ENCODE measurements at regions not wholly inside any gene's neighbourhood (a gene's known extent, or its start where the extent isn't known, plus 50 kb on each side); places are given as distances from the start of the nearest gene placed in this dataset.

GRCh38 chr9:106657926-106658325, 205.0 kb upstream of the ZNF462 start:
- no peak for DNase-seq (ENCODE audit: low read depth)

- DNase-seq (ENCODE audit: low read depth), result no peak
Measured at GRCh38 chr9:106668534-106668933, 194.4 kb upstream of the ZNF462 start.

- no peak for DNase-seq (ENCODE audit: low read depth)
Measured at GRCh38 chr9:106669835-106670234, 193.1 kb upstream of the ZNF462 start.

- no peak for DNase-seq (ENCODE audit: low read depth)
Measured at GRCh38 chr9:106670418-106670817, 192.5 kb upstream of the ZNF462 start.

GRCh38 chr9:106675780-106676179, 187.2 kb upstream of the ZNF462 start:
- no peak for DNase-seq (ENCODE audit: low read depth)

GRCh38 chr9:106677374-106677773, 185.6 kb upstream of the ZNF462 start:
- DNase-seq (ENCODE audit: low read depth), result no peak

- no peak for DNase-seq (ENCODE audit: low read depth)
Measured at GRCh38 chr9:106677830-106678229, 185.1 kb upstream of the ZNF462 start.

GRCh38 chr9:106678273-106678672, 184.7 kb upstream of the ZNF462 start:
- no peak for DNase-seq (ENCODE audit: low read depth)

- DNase-seq (ENCODE audit: low read depth), result no peak
Measured at GRCh38 chr9:106682420-106682819, 180.5 kb upstream of the ZNF462 start.

- no peak for DNase-seq (ENCODE audit: low read depth)
Measured at GRCh38 chr9:106683454-106683853, 179.5 kb upstream of the ZNF462 start.

- DNase-seq (ENCODE audit: low read depth), result no peak
Measured at GRCh38 chr9:106684940-106685695, 177.8 kb upstream of the ZNF462 start.

- no peak for DNase-seq (ENCODE audit: low read depth)
Measured at GRCh38 chr9:106689089-106689488, 173.9 kb upstream of the ZNF462 start.

- DNase-seq (ENCODE audit: low read depth), result no peak
Measured at GRCh38 chr9:106691627-106692026, 171.3 kb upstream of the ZNF462 start.

- no peak for DNase-seq (ENCODE audit: low read depth)
Measured at GRCh38 chr9:106693558-106693957, 169.4 kb upstream of the ZNF462 start.

GRCh38 chr9:106696804-106697203, 166.2 kb upstream of the ZNF462 start:
- DNase-seq (ENCODE audit: low read depth), result no peak

- no peak for DNase-seq (ENCODE audit: low read depth)
Measured at GRCh38 chr9:106697390-106697749, 165.6 kb upstream of the ZNF462 start.

GRCh38 chr9:106697750-106698502, 165.0 kb upstream of the ZNF462 start:
- no peak for DNase-seq (ENCODE audit: low read depth)

- DNase-seq (ENCODE audit: low read depth), result no peak
Measured at GRCh38 chr9:106700676-106701075, 162.3 kb upstream of the ZNF462 start.

- DNase-seq (ENCODE audit: low read depth), result no peak
Measured at GRCh38 chr9:106701611-106702010, 161.4 kb upstream of the ZNF462 start.

- DNase-seq (ENCODE audit: low read depth), result no peak
Measured at GRCh38 chr9:106704056-106704615, 158.8 kb upstream of the ZNF462 start.

GRCh38 chr9:106707291-106707690, 155.7 kb upstream of the ZNF462 start:
- no peak for DNase-seq (ENCODE audit: low read depth)

- no peak for DNase-seq (ENCODE audit: low read depth)
Measured at GRCh38 chr9:106707738-106708474, 155.1 kb upstream of the ZNF462 start.
